Neural crest cell (in vitro differentiated cells): ENCODE measurements at regions not wholly inside any gene's neighbourhood (a gene's known extent, or its start where the extent isn't known, plus 50 kb on each side); places are given as distances from the start of the nearest gene placed in this dataset.

Experiments
- DNase-seq: peaks from one replicate; pipeline ENCODE4 v3.0.0; 2021; ENCODE audit warnings: low read depth, mixed read lengths, low spot score
- H3K27ac Mint-ChIP-seq: one replicate; pipeline ENCODE4 v1.8.0; 2021; ENCODE audit warnings: mild to moderate bottlenecking, mixed read lengths; ENCODE audit not compliant: unreplicated experiment
- H3K27me3 Mint-ChIP-seq: 2 replicates; pipeline ENCODE4 v1.8.0; 2021; ENCODE audit warnings: low read depth, mild to moderate bottlenecking, mixed read lengths
- H3K36me3 Mint-ChIP-seq: 2 replicates; pipeline ENCODE4 v1.8.0; 2021; ENCODE audit warnings: low read depth, mild to moderate bottlenecking, mixed read lengths
- H3K4me1 Mint-ChIP-seq: 2 replicates; pipeline ENCODE4 v1.8.0; 2021; ENCODE audit warnings: mixed read lengths
- H3K4me3 Mint-ChIP-seq: one replicate; pipeline ENCODE4 v1.8.0; 2021; ENCODE audit warnings: mild to moderate bottlenecking, mixed read lengths
- H3K9me3 Mint-ChIP-seq: 2 replicates; pipeline ENCODE4 v1.8.0; 2021; ENCODE audit warnings: mixed read lengths
- TF ChIP-seq, protein P1 (sequence below): fragments of 200-600 bp; sonication (generic); conservative IDR thresholded peaks from 2 replicates; pipeline ENCODE4 v1.5.0; 2021; ENCODE audit warnings: antibody characterized with exemption, mild to moderate bottlenecking

- Mint-ChIP-seq H3K27me3 (no peaks in the 10 kb centered on the region), H3K27ac (no peak overlapping the region), H3K9me3 (no peaks in the 10 kb centered on the region), H3K4me1 (peaks cover 4% of the 10 kb centered on the region), H3K4me3 (no peak overlapping the region), H3K36me3 (no peaks in the 10 kb centered on the region)
- TF ChIP-seq, protein P1, sequence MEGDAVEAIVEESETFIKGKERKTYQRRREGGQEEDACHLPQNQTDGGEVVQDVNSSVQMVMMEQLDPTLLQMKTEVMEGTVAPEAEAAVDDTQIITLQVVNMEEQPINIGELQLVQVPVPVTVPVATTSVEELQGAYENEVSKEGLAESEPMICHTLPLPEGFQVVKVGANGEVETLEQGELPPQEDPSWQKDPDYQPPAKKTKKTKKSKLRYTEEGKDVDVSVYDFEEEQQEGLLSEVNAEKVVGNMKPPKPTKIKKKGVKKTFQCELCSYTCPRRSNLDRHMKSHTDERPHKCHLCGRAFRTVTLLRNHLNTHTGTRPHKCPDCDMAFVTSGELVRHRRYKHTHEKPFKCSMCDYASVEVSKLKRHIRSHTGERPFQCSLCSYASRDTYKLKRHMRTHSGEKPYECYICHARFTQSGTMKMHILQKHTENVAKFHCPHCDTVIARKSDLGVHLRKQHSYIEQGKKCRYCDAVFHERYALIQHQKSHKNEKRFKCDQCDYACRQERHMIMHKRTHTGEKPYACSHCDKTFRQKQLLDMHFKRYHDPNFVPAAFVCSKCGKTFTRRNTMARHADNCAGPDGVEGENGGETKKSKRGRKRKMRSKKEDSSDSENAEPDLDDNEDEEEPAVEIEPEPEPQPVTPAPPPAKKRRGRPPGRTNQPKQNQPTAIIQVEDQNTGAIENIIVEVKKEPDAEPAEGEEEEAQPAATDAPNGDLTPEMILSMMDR: no peak
- no peak for DNase-seq
These were observed 263.5 kb upstream of the FERD3L start for GRCh38 chr7:19408706-19409220.

- H3K27ac Mint-ChIP-seq: no peak overlapping the region
- H3K9me3 Mint-ChIP-seq: no peaks in the 10 kb centered on the region
- H3K27me3 Mint-ChIP-seq: no peaks in the 10 kb centered on the region
- no peak for DNase-seq
- H3K36me3 Mint-ChIP-seq: no peaks in the 10 kb centered on the region
- TF ChIP-seq, protein P1: no peak
- H3K4me3 Mint-ChIP-seq: no peak overlapping the region
- H3K4me1 Mint-ChIP-seq: no peaks in the 10 kb centered on the region
These were observed 262.0 kb upstream of the FERD3L start for GRCh38 chr7:19407270-19407669.

- H3K9me3 Mint-ChIP-seq: no peaks in the 10 kb centered on the region
- H3K27ac Mint-ChIP-seq: no peak overlapping the region
- H3K27me3 Mint-ChIP-seq: no peaks in the 10 kb centered on the region
- H3K36me3 Mint-ChIP-seq: no peaks in the 10 kb centered on the region
- no peak for DNase-seq
- TF ChIP-seq, protein P1: no peak
- H3K4me1 Mint-ChIP-seq: peaks cover 3% of the 10 kb centered on the region
- H3K4me3 Mint-ChIP-seq: no peak overlapping the region
These were observed 260.3 kb upstream of the FERD3L start for GRCh38 chr7:19405541-19405940.

DNA sequence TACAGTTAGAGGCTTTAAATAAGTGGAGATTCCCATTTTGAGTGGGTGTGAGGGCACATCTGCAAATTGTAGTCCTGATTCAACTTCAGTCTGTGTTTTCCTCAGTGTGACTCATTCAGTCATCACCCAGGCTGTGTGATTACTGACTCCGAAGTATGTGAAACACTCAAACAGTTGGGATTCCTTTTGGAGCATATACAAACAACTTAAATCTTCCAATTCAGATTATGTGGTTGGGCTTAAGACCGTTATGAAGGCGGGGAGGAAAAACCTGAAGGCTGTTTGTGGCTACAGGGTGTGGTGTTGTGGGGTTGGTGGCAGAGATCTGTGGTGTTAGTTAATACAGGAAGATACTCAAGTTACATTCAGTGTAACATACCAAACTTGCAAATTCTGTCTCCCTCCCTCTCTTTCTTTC, 259.7 kb upstream of the FERD3L start:
- Mint-ChIP-seq H3K4me1 (peaks cover 6% of the 10 kb centered on the region), H3K36me3 (no peaks in the 10 kb centered on the region), H3K9me3 (no peaks in the 10 kb centered on the region), H3K4me3 (no peak overlapping the region), H3K27me3 (no peaks in the 10 kb centered on the region), H3K27ac (no peak overlapping the region)
- no peak for DNase-seq
- TF ChIP-seq, protein P1: no peak

GRCh38 chr7:19403691-19404090, 258.5 kb upstream of the FERD3L start:
- peaks cover 6% of the 10 kb centered on the region for H3K4me1 Mint-ChIP-seq
- peaks cover 3% of the 10 kb centered on the region for H3K9me3 Mint-ChIP-seq
- H3K27me3 Mint-ChIP-seq: no peaks in the 10 kb centered on the region
- H3K36me3 Mint-ChIP-seq: peaks cover 3% of the 10 kb centered on the region
- H3K27ac Mint-ChIP-seq: no peak overlapping the region
- DNase-seq: no peak
- no peak overlapping the region for H3K4me3 Mint-ChIP-seq
- TF ChIP-seq, protein P1: no peak
